GM23338 (cell line): ENCODE measurements at regions not wholly inside any gene's neighbourhood (a gene's known extent, or its start where the extent isn't known, plus 50 kb on each side); places are given as distances from the start of the nearest gene placed in this dataset.

Source experiments
- CTCF ChIP-seq, 2 experiments: fragments of 200-600 bp in 1 of 2; sonication (generic) in 1 of 2; conservative IDR thresholded peaks; 2 replicates each; pipeline versions ENCODE4 v1.5.1 to v1.6.1; 2016 to 2017; ENCODE audit warnings: antibody characterized with exemption in 2 of 2, low read depth in 2 of 2, mild to moderate bottlenecking in 2 of 2, moderate library complexity in 1 of 2
- ETS1 ChIP-seq: IDR thresholded peaks from 2 replicates; pipeline ENCODE4 v1.6.1; 2016; ENCODE audit warnings: antibody characterized with exemption
- EZH2 ChIP-seq: fragments of 200-600 bp; sonication (generic); IDR thresholded peaks from one replicate; pipeline ENCODE4 v1.8.0; 2017; ENCODE audit warnings: antibody characterized with exemption, mild to moderate bottlenecking, low read depth; ENCODE audit not compliant: unreplicated experiment
- EZH2phosphoT487 ChIP-seq: fragments of 200-600 bp; sonication (generic); IDR thresholded peaks from one replicate; pipeline ENCODE4 v1.8.1; 2018; ENCODE audit warnings: antibody characterized with exemption; ENCODE audit not compliant: unreplicated experiment
- JUNB ChIP-seq: IDR thresholded peaks from one replicate; pipeline ENCODE4 v1.6.1; 2016; ENCODE audit warnings: antibody characterized with exemption; ENCODE audit not compliant: unreplicated experiment
- NANOG ChIP-seq: IDR thresholded peaks from 2 replicates; pipeline ENCODE4 v1.6.1; 2016; ENCODE audit warnings: antibody characterized with exemption, borderline replicate concordance
- POLR2AphosphoS5 ChIP-seq: IDR thresholded peaks from 2 replicates; pipeline ENCODE4 v1.6.1; 2016; ENCODE audit warnings: antibody characterized with exemption, low read depth
- REST ChIP-seq: IDR thresholded peaks from one replicate; pipeline ENCODE4 v1.6.1; 2018; ENCODE audit warnings: antibody characterized with exemption; ENCODE audit not compliant: unreplicated experiment
- ZNF331 ChIP-seq: fragments of 250-450 bp; sonication (Bioruptor Pico); IDR thresholded peaks from 2 replicates; pipeline ENCODE4 v1.5.0; 2020; ENCODE audit warnings: low read depth, mild to moderate bottlenecking, moderate library complexity

- TF ChIP-seq CTCF (conservative IDR thresholded peaks at IDR 0.05; ENCODE audit: low read depth in 2 of 2): no peak
- no peak for TF ChIP-seq POLR2AphosphoS5
- no peak for TF ChIP-seq JUNB
- no peak for TF ChIP-seq REST
- no peak for TF ChIP-seq EZH2
- TF ChIP-seq NANOG: no peak
- no peak for TF ChIP-seq EZH2phosphoT487
- no peak for TF ChIP-seq ZNF331
- TF ChIP-seq ETS1: no peak
Observed at GRCh38 chr2:101644842-101645383, 52.6 kb upstream of the MAP4K4 start.
